Stimulated activated CD4-positive, alpha-beta T cell treated with anti-CD3 and anti-CD28 coated beads, Interleukin-1b, Interleukin-23, amount 100 ng/mL, for 4 hours (primary cell): ENCODE measurements at regions not wholly inside any gene's neighbourhood (a gene's known extent, or its start where the extent isn't known, plus 50 kb on each side); places are given as distances from the start of the nearest gene placed in this dataset.

Source experiments
- DNase-seq, 2 donors: peaks; one replicate each; pipeline ENCODE4 v3.0.0-alpha.2; 2020; ENCODE audit warnings: low read depth in 2 of 2

DNA sequence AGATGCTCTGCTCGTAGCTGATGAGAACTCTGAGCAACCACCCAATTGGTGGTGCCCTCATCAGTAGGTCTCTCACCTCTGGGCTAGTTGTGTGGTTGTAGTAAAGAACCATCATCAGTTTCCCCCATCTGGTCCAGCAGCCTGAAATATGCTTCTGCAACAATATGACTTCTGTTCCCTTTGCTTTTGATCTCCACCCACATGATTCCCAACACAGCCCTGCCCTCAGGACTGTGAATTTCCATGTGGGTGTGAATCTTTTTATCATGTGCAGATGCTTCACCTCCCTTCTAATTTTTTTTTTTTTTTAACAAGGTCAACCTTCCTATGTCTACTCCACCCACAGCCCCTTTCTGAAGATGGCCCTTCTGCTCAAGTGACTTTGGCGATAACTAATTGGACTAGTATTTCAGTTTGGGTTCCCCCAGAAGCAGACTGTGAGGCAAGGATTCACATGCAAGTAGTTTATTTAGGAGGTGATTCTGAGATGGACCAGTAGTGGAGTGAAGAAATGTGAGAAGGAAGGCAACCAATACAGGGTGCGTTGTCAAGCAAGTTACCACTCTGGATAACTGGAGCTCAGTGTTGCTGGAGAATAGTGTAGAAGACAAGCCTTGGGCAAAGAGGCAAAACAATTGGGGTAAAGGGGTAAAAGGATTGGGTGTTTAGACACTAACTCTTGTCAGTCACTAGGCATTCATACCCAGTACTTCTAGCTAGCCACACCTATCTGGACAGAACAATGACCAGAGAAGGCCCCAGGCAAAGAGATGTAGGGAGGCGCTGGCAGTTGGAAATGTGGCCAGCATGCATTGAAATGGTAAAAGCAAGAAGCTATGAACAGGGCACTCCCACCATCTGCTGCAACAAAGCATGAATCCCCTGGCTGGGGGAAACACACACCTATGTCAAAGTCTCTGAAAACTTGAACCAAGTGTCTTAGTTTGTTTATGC lies 466.2 kb downstream of the BCOR start:
- DNase-seq = no peak

DNA sequence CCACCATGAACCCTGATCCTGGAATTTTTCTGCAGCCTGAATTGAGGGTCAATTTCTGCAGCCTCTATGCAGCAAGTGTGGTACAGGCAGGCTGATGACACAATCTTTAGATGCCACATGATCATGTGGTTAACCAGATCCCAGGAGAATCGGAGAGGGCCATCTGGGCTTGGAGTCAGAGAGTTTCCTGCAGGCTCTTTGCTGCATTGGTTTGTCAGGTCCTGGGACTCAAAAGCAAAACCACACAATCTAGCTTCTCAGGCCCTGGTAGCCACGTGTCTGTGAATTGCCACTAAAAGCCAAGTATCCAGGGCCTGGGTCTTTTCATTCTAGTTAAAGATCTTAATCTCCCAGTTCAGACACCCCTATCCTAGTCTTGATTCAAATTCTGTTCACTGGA lies 464.5 kb downstream of the BCOR start:
- DNase-seq = no peak

DNA sequence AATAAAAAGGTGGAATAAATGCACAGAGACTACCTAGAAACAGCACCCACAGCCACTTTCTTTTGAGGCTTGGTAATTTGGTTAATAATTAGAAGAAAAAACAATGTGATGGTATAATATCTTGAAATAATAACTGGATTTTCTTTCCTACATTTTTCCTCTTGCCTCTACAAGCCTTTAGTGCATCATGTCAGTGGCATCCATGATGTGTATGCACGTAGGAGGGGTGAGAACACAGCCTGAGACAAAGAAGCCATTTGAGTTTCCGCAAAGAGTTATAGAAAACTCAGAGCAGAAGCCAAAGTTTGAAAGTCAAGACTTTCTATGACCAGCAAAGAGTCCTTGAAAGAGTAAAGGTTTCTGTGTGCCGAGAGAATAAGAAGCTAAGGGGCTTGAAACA lies 461.3 kb downstream of the BCOR start:
- no peak for DNase-seq

DNA sequence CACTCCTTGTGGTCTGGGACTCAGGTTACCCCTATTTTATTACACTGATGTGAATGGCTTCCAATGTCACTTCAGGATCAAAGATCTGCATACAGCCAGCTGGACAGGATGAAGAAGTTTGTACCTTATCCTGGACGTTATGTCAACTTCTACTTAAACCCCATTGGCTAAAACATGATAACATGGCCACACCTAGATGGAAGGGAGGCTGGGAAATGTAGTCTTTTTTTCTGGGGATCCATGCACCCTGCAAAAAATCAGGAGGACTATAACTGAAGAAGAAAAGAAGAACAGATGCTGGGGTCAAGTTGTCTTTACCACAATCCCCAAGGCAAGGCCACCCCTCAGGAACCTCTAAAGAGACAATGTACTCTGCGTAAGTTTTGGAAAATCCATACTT lies 459.2 kb downstream of the BCOR start:
- no peak for DNase-seq

DNA sequence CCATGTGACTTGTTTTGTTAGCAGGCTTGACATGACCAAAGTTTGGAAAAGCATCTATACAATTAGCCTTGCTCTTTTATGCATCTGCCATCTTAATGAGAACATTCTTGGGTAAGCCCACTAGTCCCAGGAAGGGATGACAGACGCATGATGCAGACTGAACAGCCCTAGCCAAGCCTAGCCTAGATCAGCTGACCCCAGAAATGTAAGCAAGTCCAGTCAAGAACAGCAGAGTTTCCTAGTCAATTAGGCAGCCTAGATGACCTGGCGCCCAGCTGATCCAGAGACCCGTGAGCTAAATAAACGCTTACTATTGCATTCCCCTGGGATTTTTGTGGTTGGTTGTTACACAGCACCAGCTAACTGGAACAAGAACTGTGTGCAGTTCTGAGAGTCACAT lies 457.9 kb downstream of the BCOR start:
- DNase-seq = no peak

DNA sequence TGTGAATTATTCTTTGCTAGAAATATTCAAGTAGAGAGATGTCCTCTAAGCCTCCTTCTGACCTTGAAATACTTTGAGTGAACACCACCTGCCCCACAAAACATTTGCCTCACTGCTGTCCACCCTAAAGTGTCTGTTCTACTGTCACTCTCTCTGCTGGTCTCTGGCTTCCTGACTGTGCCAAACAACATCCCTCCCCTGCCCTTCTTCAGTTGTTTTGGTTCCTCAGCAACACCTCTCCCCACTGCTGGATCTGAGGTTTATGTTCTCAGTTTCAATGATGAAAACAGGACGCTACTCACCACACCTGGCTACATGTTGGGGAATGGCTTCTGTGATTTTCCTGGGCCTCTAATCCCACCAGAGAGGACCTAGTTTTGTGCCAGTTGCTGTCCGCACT lies 456.9 kb downstream of the BCOR start:
- no peak for DNase-seq

DNA sequence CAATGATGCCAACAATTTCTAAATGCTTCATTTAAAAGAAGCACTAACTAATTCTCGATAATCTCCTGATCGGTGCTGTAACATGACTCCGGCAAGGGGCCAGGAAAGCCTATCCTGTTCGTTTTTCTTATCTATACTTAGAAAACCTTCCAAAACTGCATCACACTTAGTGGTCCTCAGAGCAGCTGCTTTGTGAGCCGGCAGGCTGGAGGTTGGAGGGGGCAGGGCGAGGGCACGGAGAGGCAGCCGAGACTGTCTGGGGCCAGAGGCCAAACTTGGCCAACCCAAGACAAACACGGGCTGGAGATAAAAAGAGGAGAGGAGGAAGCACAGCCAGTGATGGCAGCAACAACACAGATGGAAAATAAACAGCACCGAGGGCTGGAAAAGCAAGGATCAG lies 455.7 kb downstream of the BCOR start:
- DNase-seq = no peak

DNA sequence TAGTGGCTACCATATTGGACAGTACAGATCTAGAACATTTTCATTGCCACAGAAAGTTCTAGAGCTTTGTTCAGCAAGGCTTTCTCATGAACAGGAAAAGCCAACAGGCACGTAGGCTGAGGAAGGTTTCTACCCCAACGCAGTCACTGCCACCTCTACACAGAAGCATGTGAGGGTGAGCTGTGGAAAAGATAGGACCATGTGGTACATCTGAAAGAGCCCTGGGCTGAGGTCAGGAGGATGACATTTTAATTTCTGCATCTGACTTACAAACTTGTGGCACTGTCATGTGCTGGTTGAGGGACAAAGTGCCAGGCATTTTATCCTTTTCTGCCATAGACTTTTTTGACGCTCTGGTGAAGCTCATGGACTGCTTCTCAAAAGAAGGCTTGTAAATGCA lies 454.2 kb downstream of the BCOR start:
- no peak for DNase-seq

DNA sequence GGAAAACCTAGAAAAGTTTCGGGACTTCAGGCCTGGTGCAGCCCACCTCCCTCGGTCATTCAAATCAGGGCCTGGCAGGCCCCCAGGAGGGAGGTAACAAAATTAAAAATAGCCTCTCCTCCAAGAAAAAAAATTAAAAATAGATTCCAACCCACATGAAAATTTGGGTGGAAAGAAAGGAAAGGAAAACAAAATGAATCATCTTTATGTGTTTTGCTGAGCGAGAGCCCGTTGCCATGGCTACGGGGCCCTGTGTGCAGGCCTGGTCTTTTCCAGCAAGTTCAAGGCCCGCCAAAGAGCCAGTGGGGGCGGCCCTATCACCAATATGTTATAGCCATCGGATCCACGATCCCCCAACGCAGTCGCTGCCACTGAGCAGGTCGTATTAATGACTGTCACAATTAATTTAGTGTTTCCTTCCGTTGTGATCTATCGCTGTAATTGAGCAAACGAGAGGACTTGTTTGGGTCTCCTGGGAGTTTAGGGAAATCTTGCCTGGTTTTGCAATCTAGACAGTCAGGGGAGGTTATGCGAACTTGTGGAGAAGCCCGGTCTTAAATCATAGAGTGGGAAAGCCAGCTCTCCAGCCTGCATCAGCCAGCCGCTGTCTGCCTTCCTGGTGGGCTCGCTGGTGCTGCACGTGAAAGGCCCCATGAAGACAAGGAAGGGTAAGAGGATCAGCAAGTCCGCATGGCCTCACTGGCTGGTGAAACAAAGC lies 452.4 kb downstream of the BCOR start:
- no peak for DNase-seq

DNA sequence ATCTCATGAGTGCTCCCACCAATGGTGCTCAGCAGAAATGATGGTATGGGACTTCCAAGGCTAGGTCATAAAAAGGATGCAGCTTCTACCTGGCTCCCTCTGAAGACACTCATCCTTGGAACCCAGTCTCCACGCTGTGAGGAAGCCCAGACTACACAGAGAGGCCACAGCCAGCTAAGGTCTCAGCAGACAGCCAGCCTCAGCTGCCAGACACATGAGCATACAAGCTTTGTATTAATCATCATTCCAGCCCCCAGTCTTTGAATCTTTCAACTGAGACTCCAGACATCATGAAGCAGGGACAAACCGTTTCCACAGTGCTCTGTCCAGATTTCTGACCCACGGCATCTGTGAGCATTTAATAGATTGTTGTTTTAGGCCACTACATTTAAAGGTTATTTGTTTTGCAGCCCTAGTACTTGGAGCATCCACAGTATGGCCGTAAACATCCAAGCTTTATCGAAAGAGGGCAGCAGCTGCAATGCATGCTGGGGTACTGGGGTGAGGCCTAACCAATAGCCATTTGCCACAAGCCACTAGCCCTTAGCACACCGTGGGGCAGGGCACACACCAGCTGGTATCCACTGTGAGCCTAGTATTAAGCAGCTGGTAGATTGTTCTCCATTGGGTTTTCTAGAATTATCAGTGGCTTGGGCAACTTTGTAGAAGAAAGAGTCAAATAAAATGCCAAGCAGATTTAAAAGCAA lies 449.1 kb downstream of the BCOR start:
- DNase-seq = no peak

DNA sequence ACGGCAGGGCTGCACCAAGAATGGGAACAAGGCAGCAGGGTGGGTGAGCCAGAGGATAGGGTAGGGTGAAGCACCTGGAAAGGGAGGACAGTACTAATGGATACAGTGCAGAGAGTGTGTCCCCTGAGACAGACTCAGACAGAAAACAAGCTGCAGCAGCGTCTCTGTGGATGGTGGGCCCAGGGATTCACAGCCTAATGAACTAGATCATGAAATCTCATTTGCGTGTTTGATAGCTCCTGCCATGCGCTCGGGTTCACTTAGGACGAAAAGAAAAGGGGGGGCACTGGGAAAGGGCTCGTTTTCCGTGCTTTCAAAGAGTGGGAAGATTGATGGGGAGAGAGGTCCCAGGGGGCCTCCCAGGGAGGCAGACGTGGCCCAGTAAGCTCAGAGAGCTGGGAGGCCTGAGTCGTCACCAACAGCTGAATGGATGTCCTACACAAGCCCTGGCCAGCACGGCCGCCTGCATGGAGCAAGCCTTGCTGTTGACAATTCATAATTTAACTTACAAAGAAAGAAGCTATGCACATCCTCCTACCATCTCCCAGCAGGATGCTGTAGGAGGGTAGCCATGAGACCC lies 446.9 kb downstream of the BCOR start:
- no peak for DNase-seq

DNA sequence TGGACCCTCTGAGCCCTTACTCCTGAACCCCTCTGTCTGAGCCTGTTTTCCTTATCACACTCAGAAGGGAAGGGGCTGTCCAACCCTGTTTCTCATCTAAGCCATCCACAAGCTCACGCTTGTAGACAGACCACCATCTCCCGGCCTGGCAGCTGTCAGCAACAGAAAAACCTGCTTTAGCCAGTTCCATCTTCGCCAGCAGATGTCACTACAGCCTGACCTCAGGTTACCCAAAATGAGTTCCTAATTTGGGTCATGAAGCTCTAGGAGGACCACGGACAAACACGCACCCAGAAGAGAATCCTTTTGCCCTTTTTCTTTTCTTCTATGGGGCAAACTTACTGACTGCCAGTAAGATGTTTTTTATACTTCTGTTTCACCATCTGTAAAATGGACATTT lies 445.4 kb downstream of the BCOR start:
- peak in 1 of 2 donors; percentile 1 for DNase-seq

DNA sequence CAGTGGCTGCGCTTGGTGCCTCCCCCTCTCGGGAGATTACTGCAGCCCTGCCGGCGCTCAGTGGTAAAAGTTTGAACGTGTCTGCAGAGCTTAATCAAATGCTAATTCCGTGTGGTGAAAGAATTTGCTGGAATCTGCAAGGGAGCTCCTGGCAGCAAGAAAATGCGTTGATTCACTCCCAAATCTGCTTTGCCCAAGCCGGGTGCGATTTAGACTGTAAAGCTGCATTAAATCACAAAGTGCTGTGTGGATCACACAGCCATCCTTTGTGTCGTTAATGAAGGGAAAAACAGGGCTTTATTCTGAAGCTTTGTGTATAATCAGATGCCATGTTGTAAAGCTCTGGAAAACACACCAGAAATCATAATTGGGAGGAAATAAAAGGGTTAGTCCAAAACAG lies 444.1 kb downstream of the BCOR start:
- no peak for DNase-seq

DNA sequence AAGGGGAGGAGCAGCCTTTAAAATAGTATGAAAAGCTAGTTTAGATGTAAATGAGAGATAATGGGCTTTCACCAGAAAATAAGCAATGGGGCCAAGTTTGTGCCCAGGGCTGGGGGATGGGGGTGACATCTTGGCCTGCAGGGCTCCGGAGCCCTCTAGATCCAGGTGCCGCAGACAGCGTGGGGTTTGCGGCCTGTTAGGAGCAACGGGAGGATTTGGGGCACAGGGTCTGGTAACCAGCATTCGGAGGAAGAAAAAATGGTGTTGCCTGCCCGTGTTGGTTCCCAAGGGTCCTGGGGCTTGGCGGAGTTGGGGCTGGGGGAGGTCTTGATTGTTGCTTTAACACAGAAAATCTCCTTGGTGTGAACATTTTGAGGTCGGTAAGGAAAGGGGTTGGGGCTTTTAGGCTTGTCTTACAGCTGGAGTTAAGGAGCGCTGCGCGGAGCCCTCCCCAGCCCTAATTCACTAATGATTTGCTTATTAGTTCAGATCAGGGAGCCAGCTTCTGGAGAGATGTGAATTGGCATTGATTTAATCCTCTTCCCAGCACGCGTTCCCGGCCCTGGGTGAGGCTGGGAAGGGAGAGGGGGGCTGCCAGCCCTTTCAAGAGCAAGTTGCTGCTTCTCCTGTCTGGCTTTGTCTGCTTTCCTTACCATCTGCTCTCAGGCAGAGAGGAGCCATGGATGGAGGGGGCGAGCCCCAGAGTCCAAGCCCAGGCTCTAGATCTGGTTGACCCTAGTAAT lies 443.4 kb downstream of the BCOR start:
- no peak for DNase-seq

DNA sequence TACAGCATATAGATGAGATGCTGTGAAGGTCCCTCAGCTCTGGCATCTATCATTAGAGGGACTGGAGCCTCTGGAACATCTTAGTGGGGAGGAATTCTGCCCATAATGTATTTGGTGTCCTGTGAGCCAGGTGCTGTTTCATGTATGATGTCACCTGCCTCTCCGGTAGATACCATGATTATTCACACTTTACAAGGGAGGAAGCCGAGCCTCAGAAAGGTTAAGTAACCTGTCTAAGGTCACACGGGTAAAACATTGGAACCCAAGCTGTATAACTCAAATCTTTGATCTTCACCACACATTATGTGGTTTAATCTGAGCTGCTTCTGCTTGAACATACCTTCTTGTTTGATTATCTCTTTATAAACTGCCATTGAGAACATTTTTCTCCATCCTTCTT lies 442.8 kb downstream of the BCOR start:
- no peak for DNase-seq

DNA sequence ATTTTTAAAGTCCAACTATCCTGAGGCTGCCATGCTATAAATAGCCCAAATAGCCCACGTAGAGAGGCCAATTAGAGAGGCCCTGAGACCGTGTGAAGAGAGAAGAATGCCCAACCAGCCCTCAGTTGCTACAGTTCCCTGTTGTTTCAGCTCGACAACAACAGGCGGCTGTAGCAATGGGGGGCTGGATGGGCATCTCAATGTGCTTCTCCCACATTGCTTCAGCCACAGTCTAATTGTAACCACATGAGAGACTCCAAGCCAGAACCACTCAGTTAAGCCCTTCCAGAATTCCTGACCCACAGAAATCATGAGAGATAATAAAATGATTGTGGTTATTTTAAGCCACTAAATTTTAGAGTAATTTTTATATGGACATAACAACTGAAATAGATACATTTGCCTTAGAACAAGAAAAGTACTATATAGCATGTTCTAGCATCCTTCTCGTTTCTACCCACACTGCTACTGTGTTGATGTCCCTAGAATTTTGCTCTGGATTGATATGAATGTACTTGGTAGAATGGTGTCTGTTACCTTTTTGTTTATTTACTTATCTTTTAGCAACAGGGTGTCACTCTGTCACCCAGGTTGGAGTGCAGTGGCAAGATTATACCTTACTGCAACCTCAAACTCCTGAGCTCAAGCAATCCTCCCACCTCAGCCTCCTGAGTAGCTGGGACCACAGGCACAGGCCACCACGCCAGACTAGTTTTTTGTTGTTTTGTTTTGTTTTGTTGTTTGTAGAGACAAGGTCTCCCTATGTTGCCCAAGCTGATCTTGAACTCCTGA lies 436.4 kb downstream of the BCOR start:
- no peak for DNase-seq

DNA sequence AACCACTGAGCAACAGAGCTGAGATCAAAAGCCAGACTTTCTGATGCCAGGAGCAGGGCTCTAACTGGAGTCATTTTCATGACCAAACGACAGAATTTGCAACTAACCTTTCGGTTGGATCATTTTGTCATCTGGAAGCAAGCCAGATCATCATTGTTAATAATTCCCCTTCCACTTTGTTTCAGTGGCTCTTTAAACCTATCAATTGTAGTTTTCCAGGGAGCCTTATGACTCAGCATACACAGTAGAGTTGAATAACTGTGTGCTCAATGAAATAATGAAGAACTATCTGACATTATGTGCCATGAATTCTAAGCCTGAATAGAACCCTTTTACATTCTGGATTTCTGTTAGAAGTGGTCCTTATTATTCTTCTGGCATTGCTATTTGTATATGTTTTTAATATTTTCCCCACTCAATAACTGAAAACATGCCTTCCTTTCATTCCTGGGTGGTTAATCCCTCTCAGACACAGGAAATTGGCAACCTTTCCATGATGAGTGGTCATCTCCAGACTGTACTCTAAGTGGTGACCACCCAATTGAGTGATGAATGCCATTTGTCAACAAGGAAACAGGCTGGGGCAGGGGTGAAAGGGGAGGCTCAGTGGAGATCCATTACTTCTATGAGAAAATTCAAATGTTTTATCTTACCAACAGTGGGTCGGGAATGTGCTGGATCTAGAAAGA lies 431.8 kb downstream of the BCOR start:
- DNase-seq = no peak

DNA sequence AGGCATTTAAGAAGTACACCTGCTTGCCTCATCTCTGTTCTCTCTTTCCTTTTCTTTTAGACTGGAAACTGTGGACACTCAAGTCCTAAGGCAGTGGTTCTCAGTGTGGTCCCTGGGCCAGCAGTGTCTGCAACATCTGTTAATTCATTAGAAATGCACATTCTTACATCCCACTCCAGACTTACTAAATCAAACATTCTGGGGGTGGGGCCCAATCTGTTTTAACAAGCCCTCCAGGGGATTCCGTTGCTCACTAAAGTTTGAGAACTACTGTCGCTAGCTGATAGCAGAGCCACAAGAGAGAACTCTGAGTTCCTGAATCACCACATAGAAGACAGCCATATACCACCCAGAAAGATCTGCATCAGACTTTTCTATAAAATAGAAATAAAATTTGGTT lies 430.6 kb downstream of the BCOR start:
- no peak for DNase-seq

DNA sequence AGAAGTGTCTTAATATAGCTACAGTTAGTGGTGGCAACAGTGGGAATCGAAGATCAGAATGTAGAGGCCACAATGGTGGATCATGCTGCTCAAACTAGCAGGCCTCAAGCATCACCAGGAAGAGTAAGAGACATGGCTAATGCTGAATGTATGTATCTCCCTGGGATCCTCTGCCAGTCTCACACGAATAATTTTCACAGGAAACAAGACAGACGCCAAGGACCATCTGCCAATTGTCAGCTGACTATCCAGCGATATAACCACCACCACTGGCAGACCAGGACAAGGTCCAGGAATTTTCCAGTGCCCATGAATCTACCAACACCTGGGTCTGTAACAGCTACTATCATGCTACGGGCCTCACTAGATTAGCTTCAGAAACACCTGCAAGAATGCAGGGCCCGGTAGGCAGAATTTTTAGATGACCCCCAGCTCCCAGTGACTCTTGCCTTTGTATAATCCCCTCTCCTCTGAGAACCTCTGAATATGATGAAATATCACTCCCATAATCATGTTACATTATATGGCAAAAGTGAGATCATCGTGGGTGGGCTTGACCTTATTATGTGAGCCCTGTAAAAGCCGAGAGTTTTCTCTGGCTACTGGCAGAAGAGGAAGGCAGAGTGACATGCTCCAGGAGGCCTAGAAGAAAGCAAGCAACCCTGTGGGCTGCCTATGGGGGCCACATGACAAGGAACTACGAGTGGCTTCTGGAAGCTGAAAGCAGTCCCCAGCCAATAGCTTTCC lies 429.8 kb downstream of the BCOR start:
- DNase-seq = no peak
